ENCODE measurements at regions not wholly inside any gene's neighbourhood (a gene's known extent, or its start where the extent isn't known, plus 50 kb on each side); places are given as distances from the start of the nearest gene placed in this dataset.
"Not testable (repeated sequence)": the region's sequence is repeated elsewhere in the genome, so short reads cannot be mapped to it uniquely, and the experiment has no call there.

DNA sequence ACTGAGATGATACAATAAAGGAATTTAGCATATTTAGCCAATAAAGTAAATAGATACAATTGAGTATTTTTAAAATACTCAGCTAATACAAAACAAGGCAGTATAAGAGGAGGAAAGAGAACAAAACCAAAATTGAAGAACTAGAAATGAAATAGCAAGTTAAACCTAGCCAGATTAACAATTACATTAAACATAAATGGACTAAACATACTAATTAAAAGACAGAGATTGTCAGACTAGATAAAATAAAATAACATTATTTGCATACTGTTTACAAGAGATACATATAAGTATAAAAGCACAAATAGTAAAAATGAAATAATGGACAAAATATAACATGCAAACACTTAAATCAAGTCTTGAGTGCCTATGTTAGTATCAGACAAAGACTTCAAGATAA lies 517.7 kb upstream of the PHF14 start:
- DNase-seq (ENCODE audit: low read depth), result no peak
- H3K4me3 ChIP-seq (ENCODE audit: low read depth, low read length), result no peak overlapping the region
- in situ Hi-C loops (cut with HindIII; ENCODE audit: low sequenced_read_pairs), result no loop called here
- TF ChIP-seq, protein P1, sequence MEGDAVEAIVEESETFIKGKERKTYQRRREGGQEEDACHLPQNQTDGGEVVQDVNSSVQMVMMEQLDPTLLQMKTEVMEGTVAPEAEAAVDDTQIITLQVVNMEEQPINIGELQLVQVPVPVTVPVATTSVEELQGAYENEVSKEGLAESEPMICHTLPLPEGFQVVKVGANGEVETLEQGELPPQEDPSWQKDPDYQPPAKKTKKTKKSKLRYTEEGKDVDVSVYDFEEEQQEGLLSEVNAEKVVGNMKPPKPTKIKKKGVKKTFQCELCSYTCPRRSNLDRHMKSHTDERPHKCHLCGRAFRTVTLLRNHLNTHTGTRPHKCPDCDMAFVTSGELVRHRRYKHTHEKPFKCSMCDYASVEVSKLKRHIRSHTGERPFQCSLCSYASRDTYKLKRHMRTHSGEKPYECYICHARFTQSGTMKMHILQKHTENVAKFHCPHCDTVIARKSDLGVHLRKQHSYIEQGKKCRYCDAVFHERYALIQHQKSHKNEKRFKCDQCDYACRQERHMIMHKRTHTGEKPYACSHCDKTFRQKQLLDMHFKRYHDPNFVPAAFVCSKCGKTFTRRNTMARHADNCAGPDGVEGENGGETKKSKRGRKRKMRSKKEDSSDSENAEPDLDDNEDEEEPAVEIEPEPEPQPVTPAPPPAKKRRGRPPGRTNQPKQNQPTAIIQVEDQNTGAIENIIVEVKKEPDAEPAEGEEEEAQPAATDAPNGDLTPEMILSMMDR (IDR thresholded peaks at IDR 0.05; ENCODE audit: low read depth, low read length, missing control alignments), result no peak

GRCh38 chr7:10460474-10460873 lies 513.2 kb upstream of the PHF14 start:
- in situ Hi-C loops (cut with HindIII; ENCODE audit: low sequenced_read_pairs), result no loop called here
- H3K4me3 ChIP-seq (ENCODE audit: low read depth, low read length), result no peak overlapping the region
- DNase-seq (ENCODE audit: low read depth), result no peak
- TF ChIP-seq, protein P1 (IDR thresholded peaks at IDR 0.05; ENCODE audit: low read depth, low read length, missing control alignments), result no peak

GRCh38 chr7:10463701-10464100 lies 510.0 kb upstream of the PHF14 start:
- in situ Hi-C loops (cut with HindIII; ENCODE audit: low sequenced_read_pairs), result no loop called here
- TF ChIP-seq, protein P1 (IDR thresholded peaks at IDR 0.05; ENCODE audit: low read depth, low read length, missing control alignments), result no peak
- DNase-seq (ENCODE audit: low read depth), result no peak
- no peak overlapping the region for H3K4me3 ChIP-seq (ENCODE audit: low read depth, low read length)

GRCh38 chr7:10465536-10465935 lies 508.1 kb upstream of the PHF14 start:
- DNase-seq (ENCODE audit: low read depth); H3K4me3 ChIP-seq (ENCODE audit: low read depth, low read length); in situ Hi-C loops (cut with HindIII; ENCODE audit: low sequenced_read_pairs): not testable (repeated sequence)

- in situ Hi-C loops (cut with HindIII; ENCODE audit: low sequenced_read_pairs), result no loop called here
- TF ChIP-seq, protein P1 (IDR thresholded peaks at IDR 0.05; ENCODE audit: low read depth, low read length, missing control alignments), result no peak
- no peak overlapping the region for H3K4me3 ChIP-seq (ENCODE audit: low read depth, low read length)
- DNase-seq (ENCODE audit: low read depth), result no peak
These were observed 504.8 kb upstream of the PHF14 start for GRCh38 chr7:10468908-10469307.

DNA sequence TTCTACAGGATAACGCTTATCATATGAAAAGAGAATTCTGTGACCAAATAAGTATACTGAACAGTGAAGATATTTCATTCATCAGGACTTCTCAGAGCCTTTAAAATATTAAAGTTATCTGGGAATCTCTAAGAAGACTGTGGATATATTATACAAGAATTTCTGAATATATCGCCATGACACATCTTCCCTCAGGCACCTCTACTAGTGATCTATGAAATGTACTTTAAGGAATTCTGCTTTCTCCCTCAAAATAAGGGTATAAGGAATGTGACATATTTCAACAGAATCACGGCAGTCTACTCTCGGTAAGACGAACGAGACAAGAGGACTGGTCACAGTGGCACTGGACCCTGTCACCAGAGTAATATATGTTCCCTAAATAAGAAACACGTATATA lies 504.2 kb upstream of the PHF14 start:
- no peak for DNase-seq (ENCODE audit: low read depth)
- no peak overlapping the region for H3K4me3 ChIP-seq (ENCODE audit: low read depth, low read length)
- in situ Hi-C loops (cut with HindIII; ENCODE audit: low sequenced_read_pairs), result no loop called here
- TF ChIP-seq, protein P1 (IDR thresholded peaks at IDR 0.05; ENCODE audit: low read depth, low read length, missing control alignments), result no peak

DNA sequence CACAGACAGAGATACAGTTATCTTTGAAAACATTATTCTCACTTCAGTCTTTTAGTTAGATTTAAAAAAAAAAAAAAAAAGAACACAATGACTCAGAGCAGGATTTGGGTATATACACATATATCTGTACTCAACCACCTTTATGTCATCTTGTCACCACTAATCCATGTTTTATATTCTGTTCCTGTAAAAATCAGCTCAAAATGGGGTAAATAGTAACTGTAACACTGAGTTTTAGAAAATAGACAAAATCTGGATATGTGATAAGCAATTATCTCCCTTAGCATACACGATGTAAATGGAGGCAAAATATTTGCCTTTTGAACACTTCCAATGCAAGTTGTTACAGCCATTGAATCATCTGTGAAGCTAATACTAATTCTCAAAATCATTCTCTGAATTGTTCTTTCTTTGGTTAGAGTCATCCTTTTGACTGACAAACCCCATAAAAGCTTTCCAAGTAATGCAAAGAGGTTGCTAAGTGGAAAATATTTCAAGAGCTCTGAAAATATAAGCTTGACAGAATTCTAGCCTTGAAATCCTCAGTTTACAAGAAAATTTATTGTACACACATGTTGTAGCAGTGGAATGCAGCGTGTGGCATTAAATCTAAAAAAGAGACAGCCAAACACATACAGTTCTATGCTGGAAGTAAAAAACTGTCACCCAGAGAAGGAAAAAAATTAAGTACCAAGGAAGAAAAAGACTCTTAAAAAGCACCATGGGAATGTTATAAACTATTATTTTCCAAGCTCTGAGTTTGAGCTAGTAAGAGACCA lies 502.2 kb upstream of the PHF14 start:
- in situ Hi-C loops (cut with HindIII; ENCODE audit: low sequenced_read_pairs), result no loop called here
- TF ChIP-seq, protein P1 (IDR thresholded peaks at IDR 0.05; ENCODE audit: low read depth, low read length, missing control alignments), result no peak
- no peak overlapping the region for H3K4me3 ChIP-seq (ENCODE audit: low read depth, low read length)
- no peak for DNase-seq (ENCODE audit: low read depth)

Measured in astrocyte of the cerebellum (primary cell).